GM18505 (cell line): ENCODE measurements at regions not wholly inside any gene's neighbourhood (a gene's known extent, or its start where the extent isn't known, plus 50 kb on each side); places are given as distances from the start of the nearest gene placed in this dataset.

ENCODE experiments used
- ATAC-seq: cut with Tn5 transposase; IDR thresholded peaks from one replicate; pipeline ENCODE4 v1.9.1; 2021; ENCODE audit not compliant: unreplicated experiment
- POLR2A ChIP-seq: IDR thresholded peaks from 4 replicates; pipeline ENCODE4 v1.6.1; 2011; ENCODE audit warnings: borderline replicate concordance; ENCODE audit not compliant: insufficient read depth, insufficient read length; ENCODE audit errors: extremely low read depth

DNA sequence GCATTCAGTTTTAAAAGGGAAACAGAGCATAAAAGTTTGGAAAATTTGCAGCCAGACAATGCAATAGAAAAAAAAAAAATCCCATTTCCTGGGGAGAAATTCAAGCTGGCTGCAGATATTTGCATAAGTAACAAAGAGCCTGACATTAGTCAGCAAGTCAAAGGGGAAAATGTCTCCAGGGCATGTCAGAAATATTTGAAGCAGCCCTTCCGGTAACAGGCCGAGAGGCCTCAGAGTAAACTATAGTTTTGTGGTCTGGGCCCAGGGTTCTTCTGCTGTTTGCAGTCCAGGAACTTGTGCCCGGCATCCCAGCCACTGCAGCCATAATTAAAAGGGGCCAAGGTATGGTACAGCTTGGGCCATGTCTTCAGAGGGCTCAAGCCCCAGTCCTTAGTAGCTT, 411.6 kb upstream of the BCHE start:
- ATAC-seq, result no peak
- no peak for TF ChIP-seq POLR2A

DNA sequence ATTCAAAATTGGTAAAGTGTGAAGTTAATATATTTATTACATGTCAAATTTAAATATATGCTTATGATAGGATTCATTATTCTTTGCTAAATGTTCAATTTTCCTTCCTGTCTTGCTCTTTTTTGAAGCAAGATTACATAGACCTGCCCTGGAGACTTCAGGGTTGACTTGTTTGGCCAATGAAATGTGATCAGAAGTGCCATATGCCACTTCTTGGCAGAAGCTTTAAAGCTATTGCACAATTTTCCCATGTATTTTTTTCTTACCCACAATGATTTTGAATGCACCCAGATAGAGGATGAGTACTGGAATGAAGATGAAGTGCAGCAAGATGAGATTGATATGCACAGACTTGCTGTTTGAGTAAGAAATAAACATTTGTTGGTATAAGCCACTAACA, 406.3 kb upstream of the BCHE start:
- no peak for ATAC-seq
- no peak for TF ChIP-seq POLR2A

DNA sequence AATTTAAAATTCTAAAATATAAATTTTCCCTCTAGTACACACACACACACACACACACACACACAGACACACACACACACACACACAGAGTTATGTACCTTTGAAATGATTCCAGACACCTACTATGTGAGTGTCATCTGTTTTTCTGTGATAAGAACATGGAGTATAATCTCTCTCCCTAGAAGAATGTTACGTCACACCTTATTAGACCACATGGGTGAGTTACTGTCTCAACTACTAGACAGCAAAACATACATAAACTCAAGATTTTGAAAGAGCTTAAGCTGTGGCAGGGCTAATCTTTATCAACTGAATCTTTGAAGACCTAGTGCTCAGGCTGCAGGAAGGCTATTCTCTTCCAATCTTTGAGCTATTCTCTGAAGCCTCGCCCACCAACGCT, 385.9 kb upstream of the BCHE start:
- TF ChIP-seq POLR2A, result no peak
- no peak for ATAC-seq

DNA sequence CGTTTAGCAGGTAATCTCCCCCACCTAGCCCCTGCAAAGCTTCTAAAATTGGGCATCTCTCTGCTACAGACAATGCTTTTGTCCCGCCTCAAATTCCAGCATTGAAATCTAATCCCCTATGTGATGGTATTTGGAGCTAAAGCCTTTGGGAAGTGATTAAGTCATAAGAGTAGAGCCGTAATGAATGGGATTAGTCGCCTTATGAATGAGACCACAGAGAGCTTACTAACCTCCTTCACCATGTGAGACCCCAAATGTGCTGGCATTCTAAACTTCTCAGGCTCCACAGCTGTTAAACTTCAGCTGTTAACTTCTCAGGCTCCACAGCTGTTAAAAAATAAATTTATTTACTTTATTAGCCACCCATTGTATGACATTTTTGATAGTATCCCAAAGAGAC, 374.2 kb upstream of the BCHE start:
- TF ChIP-seq POLR2A, result no peak
- no peak for ATAC-seq

DNA sequence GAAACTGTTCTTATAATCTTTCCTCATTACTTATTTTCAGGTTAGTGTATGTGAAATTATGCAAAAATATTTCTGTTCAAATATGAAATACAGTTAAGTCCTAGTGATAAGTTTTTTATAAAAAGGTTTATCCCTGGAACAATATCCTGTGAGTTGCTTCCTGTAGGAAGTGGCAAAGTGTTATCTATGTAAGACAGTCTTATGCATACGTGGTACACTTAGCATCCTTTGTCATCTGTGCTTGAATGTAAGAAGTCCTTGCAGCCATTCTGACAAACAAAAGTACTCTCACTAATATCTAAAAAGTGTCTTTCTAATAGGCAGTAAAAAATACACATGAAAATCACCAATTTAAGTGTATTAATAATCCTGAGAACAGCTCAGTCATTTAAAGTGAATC, 372.5 kb upstream of the BCHE start:
- no peak for ATAC-seq
- TF ChIP-seq POLR2A, result no peak

DNA sequence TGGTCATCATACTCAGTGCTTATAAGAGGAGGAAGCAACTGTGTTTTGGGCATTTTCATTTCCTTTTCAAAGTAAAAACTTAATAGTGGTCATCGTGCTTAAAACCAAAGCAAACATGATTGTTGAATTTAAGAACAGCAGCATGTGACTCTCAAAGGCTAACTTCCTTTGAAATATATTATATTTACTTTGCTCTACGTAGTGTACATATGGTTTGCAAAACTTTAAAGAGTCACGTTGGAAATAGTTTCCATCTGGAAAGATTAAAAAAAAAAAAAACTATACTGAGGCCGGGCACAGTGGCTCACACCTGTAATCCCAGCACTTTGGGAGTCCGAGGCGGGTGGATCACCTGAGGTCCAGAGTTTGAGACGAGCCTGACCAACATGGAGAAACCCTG, 367.9 kb upstream of the BCHE start:
- no peak for TF ChIP-seq POLR2A

DNA sequence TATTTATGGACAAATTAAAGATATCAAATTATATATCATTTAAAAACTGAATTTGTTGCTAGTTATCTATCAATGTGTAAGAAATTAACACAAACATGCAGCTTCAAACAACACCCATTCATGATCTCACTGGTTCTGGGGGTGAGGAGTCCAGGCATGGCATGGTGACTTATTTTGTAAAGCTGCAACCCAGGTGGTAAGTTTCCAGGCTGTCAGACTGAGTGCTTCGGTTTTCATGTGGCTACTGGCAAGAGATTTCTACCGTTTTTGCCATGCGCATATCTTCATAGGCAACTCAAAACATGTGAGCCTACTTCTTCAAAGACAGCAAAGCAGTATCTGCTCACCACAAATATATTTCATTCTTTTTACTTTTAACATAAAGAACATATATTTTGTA, 364.3 kb upstream of the BCHE start:
- ATAC-seq, result no peak
- TF ChIP-seq POLR2A, result no peak

More for the DNA sequence above, 367.9 kb upstream of the BCHE start:
- no peak for ATAC-seq

DNA sequence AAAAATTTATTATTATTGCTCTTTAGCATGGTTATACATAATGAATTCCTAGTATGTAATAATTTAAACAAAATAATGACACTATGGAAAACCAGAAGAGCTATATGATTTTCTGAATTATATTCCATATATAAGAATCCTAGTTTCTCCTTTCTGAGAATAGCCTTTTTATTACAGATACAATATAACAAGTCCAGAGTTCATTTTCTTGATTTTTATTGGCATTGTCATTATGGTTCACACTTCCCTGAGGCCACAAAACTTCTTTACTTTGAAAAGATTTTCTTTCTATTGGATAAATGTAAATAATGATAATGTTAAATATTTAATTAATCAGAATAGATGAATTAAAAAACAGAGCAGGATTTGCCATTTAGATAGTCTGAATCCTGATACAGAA, 362.3 kb upstream of the BCHE start:
- TF ChIP-seq POLR2A, result no peak
- no peak for ATAC-seq

DNA sequence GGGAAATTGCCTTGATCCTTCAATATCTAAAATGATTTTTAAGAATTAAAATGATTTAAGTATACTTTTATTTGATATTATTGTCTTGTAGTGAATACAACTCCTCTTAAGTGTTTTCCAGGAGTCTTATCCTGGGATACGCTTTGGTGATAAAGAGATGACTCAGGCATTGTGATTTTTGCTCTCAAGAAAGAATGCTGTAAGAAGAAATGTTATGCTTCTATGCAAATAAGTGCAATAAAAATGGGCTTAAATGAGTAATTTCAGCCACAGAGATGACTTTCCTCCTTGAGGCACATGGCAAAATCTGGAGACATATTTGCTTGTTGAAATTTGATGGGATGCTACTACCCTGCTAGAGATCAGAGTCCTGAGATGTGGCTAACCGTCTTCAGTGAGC, 358.6 kb upstream of the BCHE start:
- no peak for TF ChIP-seq POLR2A
- ATAC-seq, result no peak

DNA sequence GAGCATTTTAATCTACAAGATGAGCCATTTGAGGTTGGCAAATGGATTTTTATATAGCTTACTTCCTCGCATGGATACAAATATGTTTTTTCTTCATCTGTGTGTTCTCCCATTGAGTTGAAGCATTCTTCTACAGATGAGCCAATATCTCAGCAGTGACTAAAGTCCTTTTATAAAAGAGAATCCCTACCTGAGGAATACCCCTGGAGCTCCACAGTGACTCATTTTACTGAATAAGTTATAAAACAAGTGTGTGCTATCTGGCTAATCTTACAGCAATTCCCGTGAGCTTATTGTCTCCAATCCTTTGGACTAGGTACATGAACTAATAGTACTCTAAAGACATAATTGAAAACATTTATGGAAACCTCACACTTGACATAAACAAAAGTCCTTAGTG, 354.2 kb upstream of the BCHE start:
- no peak for ATAC-seq
- no peak for TF ChIP-seq POLR2A

DNA sequence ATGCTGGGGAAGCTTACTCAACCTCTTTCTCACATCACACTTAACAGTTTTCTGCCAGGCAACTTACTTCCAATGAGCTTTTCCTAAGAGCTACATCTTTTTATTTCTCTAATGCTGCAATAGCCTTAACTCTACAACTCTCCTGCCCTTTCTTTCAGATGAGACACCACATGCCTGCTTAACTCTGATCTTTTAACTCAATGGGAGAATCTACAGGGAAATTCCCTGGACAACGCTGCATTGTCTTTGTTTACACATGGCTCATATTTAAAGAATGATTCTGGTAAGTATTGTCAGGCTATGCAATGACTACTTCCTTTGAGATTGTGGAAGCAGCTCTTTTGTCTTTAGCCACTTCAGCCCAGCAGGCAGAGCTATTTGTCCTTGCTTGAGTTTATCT, 353.1 kb upstream of the BCHE start:
- ATAC-seq, result no peak
- TF ChIP-seq POLR2A, result no peak

DNA sequence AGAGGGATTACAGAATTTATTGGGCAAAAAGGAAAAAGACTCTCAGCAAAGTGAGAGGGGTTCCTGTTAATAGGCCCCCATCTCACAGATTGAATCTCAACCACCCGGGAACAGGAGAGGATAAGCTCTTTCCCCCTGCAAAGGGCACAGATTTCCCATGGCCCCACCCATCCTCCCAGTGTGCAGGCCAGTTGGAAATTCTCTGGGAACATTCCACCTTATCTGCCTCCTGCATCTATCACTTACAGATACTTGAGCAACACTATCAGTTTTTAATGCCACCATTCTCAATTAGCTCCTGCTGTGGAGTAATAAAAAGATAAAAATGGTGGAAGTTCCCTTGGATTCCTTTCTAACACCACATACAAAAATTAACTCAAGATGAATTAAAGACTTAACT, 350.0 kb upstream of the BCHE start:
- ATAC-seq, result no peak
- TF ChIP-seq POLR2A, result no peak

DNA sequence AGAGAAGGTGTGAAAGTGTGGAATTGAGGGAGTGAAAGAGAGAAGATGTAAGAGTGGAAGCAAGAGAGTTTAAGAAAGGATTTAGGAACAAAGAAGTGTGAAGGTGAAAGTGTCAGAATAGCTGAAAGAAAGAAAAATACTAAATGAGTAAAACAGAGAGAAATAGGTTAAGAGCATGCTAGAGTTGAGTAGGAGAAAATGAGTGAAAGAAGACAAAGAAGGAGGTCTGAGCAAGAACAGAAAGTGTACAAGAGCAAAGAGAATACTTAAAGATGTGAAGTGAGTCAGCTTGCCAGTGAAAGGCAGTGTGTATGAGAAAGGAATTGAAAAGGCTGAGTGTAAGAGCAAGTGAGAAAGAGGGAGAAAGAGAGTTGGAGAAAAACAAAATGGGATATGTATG, 348.8 kb upstream of the BCHE start:
- ATAC-seq, result no peak
- no peak for TF ChIP-seq POLR2A

DNA sequence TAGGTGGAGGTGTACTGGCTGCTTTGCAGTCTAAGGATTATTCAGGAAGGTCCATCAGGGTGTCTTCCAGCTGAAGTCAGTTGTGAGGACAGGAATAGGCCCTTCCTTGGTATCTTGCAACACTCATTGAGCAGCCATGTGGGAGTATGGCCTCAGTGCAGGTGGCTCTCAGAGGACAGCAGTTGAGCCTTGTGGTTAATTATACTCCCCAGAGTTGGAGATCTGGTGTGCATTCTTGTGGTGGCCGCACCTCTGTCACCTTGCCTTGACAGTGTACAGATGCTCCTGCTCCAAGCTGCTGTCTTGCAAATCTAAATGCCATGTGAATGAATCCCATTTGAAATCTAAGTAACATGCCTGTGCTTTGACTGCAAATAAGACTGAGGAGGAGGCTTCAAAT, 339.9 kb upstream of the BCHE start:
- no peak for ATAC-seq
- no peak for TF ChIP-seq POLR2A

DNA sequence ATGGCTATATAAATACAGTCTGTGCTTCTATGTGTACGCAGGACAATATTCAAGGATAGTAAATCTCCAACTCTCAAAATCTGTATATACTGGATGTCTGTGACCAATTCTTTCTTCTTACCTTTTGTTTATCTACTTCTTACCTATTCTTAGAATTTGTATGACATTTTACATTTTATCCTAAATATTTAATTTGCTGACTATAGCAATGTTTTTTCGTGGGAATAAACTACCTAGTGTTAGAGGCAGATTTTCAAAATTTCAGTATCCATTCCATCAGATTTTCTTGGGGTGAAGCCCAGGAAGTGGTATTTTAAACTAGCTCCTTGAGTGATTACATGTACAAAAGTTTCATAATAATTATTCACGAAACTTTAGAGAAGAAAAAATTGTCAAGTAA, 334.5 kb upstream of the BCHE start:
- no peak for ATAC-seq
- no peak for TF ChIP-seq POLR2A

DNA sequence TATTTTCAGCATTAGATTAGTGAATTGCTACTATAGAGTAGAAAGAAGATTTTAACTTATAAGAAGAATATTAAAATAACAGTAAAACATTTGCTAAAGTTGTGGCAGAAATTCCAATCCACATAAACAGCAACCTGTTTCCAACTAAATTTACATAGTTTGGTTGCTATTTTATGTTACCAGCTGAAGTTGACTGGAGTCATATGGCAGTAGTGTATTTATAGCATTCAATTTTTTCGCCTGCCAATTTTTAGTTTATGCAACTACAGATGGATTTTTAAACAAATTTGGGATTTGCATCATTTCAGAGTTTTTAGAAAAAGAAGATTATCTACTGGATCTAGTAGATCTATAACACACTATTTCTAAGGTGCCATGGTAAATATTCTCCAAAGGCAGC, 332.5 kb upstream of the BCHE start:
- TF ChIP-seq POLR2A, result no peak
- ATAC-seq, result no peak

DNA sequence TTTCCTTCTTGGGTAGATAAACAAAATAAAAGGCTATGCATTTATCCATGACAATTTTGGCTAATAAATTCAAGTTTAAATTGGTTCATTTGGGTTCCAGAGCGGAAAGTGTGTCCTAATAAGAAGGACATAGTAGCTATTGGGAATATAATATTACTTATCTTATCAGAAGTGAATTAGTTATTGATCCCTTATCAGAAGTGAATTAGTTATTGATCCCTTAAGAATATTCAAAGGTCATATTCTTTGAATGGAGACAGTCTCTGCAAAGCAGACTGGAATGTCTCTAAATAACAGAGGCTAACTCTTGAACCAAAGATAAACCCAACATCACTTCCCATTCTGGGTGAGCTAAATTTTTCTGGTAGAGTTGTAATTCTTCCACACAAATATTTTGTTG, 290.7 kb upstream of the BCHE start:
- ATAC-seq, result no peak
- TF ChIP-seq POLR2A, result no peak

DNA sequence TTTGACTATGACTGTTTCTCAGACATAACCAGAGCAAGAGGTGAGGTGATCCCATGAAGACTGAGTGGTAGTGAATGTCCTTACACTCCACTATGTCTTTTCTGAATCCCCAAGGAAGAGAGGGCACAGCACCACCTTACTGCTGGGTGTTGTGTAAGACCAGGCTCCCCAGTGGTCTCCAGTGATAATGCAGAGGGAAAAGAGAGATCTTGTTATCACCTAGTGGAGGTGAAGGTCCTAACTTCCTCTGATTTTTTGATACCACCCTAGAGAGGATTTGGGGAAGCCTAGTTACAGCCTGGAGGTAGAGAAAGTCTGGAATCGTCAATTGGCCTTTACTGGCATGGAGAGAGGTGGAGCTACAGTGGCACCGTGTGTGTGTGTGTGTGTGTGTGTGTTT, 288.0 kb upstream of the BCHE start:
- ATAC-seq, result no peak
- no peak for TF ChIP-seq POLR2A
